K562 (cell line): ENCODE measurements at regions not wholly inside any gene's neighbourhood (a gene's known extent, or its start where the extent isn't known, plus 50 kb on each side); places are given as distances from the start of the nearest gene placed in this dataset.

Experiments used
- ATAC-seq: fragments of 200-7000 bp; cut with Tn5 transposase; 3 replicates; pipeline ENCODE4 v1.9.1; 2020; ENCODE audit warnings: moderate library complexity
- BruUV-seq: library from RNA; stranded (reverse); fragments of 400-500 nt; replicated peaks from 2 replicates; lab custom pipeline; 2021; lab: Mats Ljungman, UMichigan
- CTCF ChIA-PET: fragments of 300-600 bp; formaldehyde crosslinking; extraction: SDS; loops from one replicate; lab custom pipeline; 2021; ENCODE audit warnings: low intra/inter-chr PET ratio; lab: Yijun Ruan, JAX
- POLR2A ChIA-PET: fragments of 300-600, 350-650 bp; sonication (Branson Sonifier 250); formaldehyde crosslinking; extraction: SDS; loops from one replicate; lab custom pipeline; 2021; ENCODE audit warnings: antibody characterized with exemption, inconsistent platforms; lab: Yijun Ruan, JAX
- DNase-seq, 4 experiments: peaks; one replicate each; pipeline versions ENCODE4 v3.0.0 to v3.0.0-alpha.2; 2011 to 2018; ENCODE audit warnings: low spot score in 3 of 4, mixed read lengths in 3 of 4; ENCODE audit errors: extremely low read depth in 1 of 4
- FAIRE-seq: peaks from 2 replicates; lab custom pipeline; 2011; peaks lifted over from hg19 to GRCh38; lab: Jason Lieb, UNC
- H2AFZ ChIP-seq: 2 replicates; pipeline ENCODE4 v1.6.0; 2011; ENCODE audit warnings: low read depth, low read length, control low read depth, inconsistent platforms
- H3K27ac ChIP-seq: fragments of 200-600 bp; 3 replicates; pipeline ENCODE4 v1.8.0; 2011; ENCODE audit warnings: low read depth, mild to moderate bottlenecking, control low read depth, inconsistent platforms, low read length, moderate library complexity, mixed read lengths; ENCODE audit errors: extremely low read depth
- H3K27me3 ChIP-seq, 2 experiments: fragments of 300-600 bp in 1 of 2; 2 replicates in 1 of 2; 3 replicates in 1 of 2; pipeline versions ENCODE4 v1.6.0 to v1.8.0; 2011; ENCODE audit warnings: inconsistent platforms in 2 of 2, low read length in 2 of 2, mild to moderate bottlenecking in 1 of 2, mixed read lengths in 1 of 2, moderate library complexity in 1 of 2; ENCODE audit not compliant: control insufficient read depth in 2 of 2, insufficient read depth in 2 of 2
- H3K36me3 ChIP-seq: fragments of 300-600 bp; 3 replicates; pipeline ENCODE4 v1.8.0; 2011; ENCODE audit warnings: mild to moderate bottlenecking, low read length, inconsistent platforms; ENCODE audit not compliant: control insufficient read depth, insufficient read depth
- H3K4me1 ChIP-seq, 2 experiments: fragments of 200-600 bp in 1 of 2; replicated peaks in 1 of 2; 2 replicates in 1 of 2; 3 replicates in 1 of 2; pipeline versions ENCODE4 v1.5.1 to v1.8.0; 2011; ENCODE audit warnings: inconsistent platforms in 2 of 2, low read length in 2 of 2, mild to moderate bottlenecking in 1 of 2, mixed read lengths in 1 of 2, moderate library complexity in 1 of 2; ENCODE audit not compliant: control insufficient read depth in 2 of 2, insufficient read depth in 2 of 2
- H3K4me2 ChIP-seq: 2 replicates; pipeline ENCODE4 v1.6.1; 2011; ENCODE audit warnings: low read length, control low read depth, inconsistent platforms, mixed read lengths; ENCODE audit not compliant: insufficient read depth
- H3K4me3 ChIP-seq: fragments of 200-600 bp; sonication (generic), shearing (Covaris generic); 2 replicates; pipeline ENCODE4 v1.5.1; 2016; ENCODE audit warnings: control low read depth, inconsistent platforms
- H3K79me2 ChIP-seq: fragments of 200-600 bp; 3 replicates; pipeline ENCODE4 v1.8.0; 2011; ENCODE audit warnings: low read length, inconsistent platforms; ENCODE audit not compliant: control insufficient read depth, insufficient read depth
- H3K9ac ChIP-seq, 2 experiments: 2 replicates each; pipeline versions ENCODE4 v1.6.0 to v1.6.1; 2011; ENCODE audit warnings: low read depth in 2 of 2, low read length in 2 of 2, control low read depth in 1 of 2, inconsistent platforms in 1 of 2, mild to moderate bottlenecking in 1 of 2, mixed read lengths in 1 of 2; ENCODE audit not compliant: insufficient read depth in 1 of 2
- H3K9me1 ChIP-seq: one replicate; pipeline ENCODE4 v1.6.0; 2011; ENCODE audit warnings: inconsistent platforms, mild to moderate bottlenecking, low read length, moderate library complexity; ENCODE audit not compliant: control insufficient read depth, insufficient read depth
- H3K9me3 ChIP-seq: replicated peaks from 2 replicates; pipeline ENCODE4 v1.5.1; 2011; ENCODE audit warnings: low read depth, low read length, inconsistent platforms; ENCODE audit not compliant: control insufficient read depth, insufficient read depth
- H4K20me1 ChIP-seq: replicated peaks from 2 replicates; pipeline ENCODE4 v1.6.1; 2011; ENCODE audit warnings: low read length, inconsistent platforms, mixed read lengths; ENCODE audit not compliant: control insufficient read depth, insufficient read depth
- AFF1 ChIP-seq, 2 experiments: fragments of 450-650 bp; IDR thresholded peaks; 2 replicates each; pipeline ENCODE4 v1.6.1; 2018; ENCODE audit warnings: mild to moderate bottlenecking in 2 of 2, low read depth in 1 of 2; ENCODE audit not compliant: partially characterized antibody in 2 of 2
- ATF6 ChIP-seq: sonication (generic); formaldehyde crosslinking; IDR thresholded peaks from 2 replicates; pipeline ENCODE4 v1.4.0; 2020; ENCODE audit warnings: mild to moderate bottlenecking, missing genetic modification reagents
- CBX3 ChIP-seq, 2 experiments: IDR thresholded peaks; 1 replicate in 1 of 2; 2 replicates in 1 of 2; pipeline ENCODE4 v1.6.1; 2012; ENCODE audit warnings: inconsistent platforms in 2 of 2, low read length in 2 of 2, borderline replicate concordance in 1 of 2, control low read depth in 1 of 2
- NRF1 ChIP-seq, 2 experiments: fragments of 450-650 bp; IDR thresholded peaks in 1 of 2; conservative IDR thresholded peaks in 1 of 2; 2 replicates each; pipeline ENCODE4 v1.6.1; 2014; ENCODE audit warnings: mild to moderate bottlenecking in 2 of 2
- SIX5 ChIP-seq, 2 experiments: IDR thresholded peaks; 2 replicates each; pipeline ENCODE4 v1.6.1; 2011; ENCODE audit warnings: low read length in 2 of 2, borderline replicate concordance in 1 of 2, low read depth in 1 of 2, mild to moderate bottlenecking in 1 of 2, moderate library complexity in 1 of 2; ENCODE audit not compliant: insufficient read depth in 1 of 2
- SREBF2 ChIP-seq: sonication (generic); formaldehyde crosslinking; IDR thresholded peaks from 2 replicates; pipeline ENCODE4 v1.4.0; 2020; ENCODE audit warnings: mild to moderate bottlenecking, missing genetic modification reagents
- TCF7 ChIP-seq: sonication (generic); IDR thresholded peaks from 2 replicates; pipeline ENCODE4 v1.6.1; 2016; ENCODE audit warnings: antibody characterized with exemption, borderline replicate concordance
- TFAP4 ChIP-seq: sonication (generic); formaldehyde crosslinking; IDR thresholded peaks from 2 replicates; pipeline ENCODE4 v1.8.0; 2022; ENCODE audit warnings: missing genetic modification reagents, mild to moderate bottlenecking, moderate library complexity, borderline replicate concordance
- ZFPM2 ChIP-seq: fragments of 250-450 bp; sonication (Bioruptor Pico); IDR thresholded peaks from 2 replicates; pipeline ENCODE4 v1.5.1; 2022; ENCODE audit warnings: mild to moderate bottlenecking
- ZNF41 ChIP-seq: fragments of 250-450 bp; sonication (Bioruptor Pico); conservative IDR thresholded peaks from 2 replicates; pipeline ENCODE4 v1.4.0; 2020; ENCODE audit warnings: mild to moderate bottlenecking
- ZNF592 ChIP-seq: fragments of 450-650 bp; IDR thresholded peaks from 2 replicates; pipeline ENCODE4 v1.6.1; 2017; ENCODE audit warnings: antibody characterized with exemption, mild to moderate bottlenecking
- WGBS: fragments of 100-300 bp; shearing (Covaris generic); methylation state at CpG from one replicate; pipeline ENCODE4 v1.1.6; 2016; ENCODE audit warnings: low coverage, mixed read lengths; ENCODE audit not compliant: insufficient coverage; ENCODE audit errors: missing lambda C conversion rate; 5-methylcytosine and 5-hydroxymethylcytosine counted together
- in situ Hi-C: fragments of 300-500 bp; cut with MboI; formaldehyde crosslinking; loops from 4 replicates; pipeline ENCODE4 v1.15.0; 2018; ENCODE audit warnings: inconsistent platforms, mixed read lengths
- intact Hi-C: fragments of 100-400 bp; cut with micrococcal nuclease; formaldehyde crosslinking; loops from 2 replicates; pipeline ENCODE4 v1.14.2; 2022

GRCh38 chr1:60583696-60584095 lies 498.7 kb upstream of the NFIA start:
- CTCF ChIA-PET: no interaction called here
- DNase-seq: peak in 1 of 4 experiments; percentile 11
- Histone ChIP-seq H3K27me3 (no peaks in the 10 kb centered on the region), H2AFZ (no peak overlapping the region), H3K27ac (no peak overlapping the region), H3K79me2 (no peaks in the 10 kb centered on the region), H3K9me3 (0 out of 2 replicates have a peak, but pooled peaks cover 2% of the 10 kb centered on the region), H3K4me3 (no peak overlapping the region), H4K20me1 (no peaks in the 10 kb centered on the region), H3K9ac (no peak overlapping the region), H3K9me1 (no peaks in the 10 kb centered on the region), H3K36me3 (no peaks in the 10 kb centered on the region), H3K4me1 (no peaks in the 10 kb centered on the region), H3K4me2 (no peak overlapping the region)
- in situ Hi-C loops (no loop called here), intact Hi-C loops (no loop called here)
- no peak for ATAC-seq
- WGBS: 34% methylated on average over 3 of the region's 3 CpGs
- no TSS peak for BruUV-seq
- POLR2A ChIA-PET: no interaction called here
- FAIRE-seq: no peak
- no peak for TF ChIP-seq SREBF2
- TF ChIP-seq AFF1 (IDR thresholded peaks at IDR 0.05; ENCODE audit: low read depth in 1 of 2, partially characterized antibody in 2 of 2): no peak
- no peak for TF ChIP-seq ZFPM2
- TF ChIP-seq CBX3 (IDR thresholded peaks at IDR 0.05; ENCODE audit: borderline replicate concordance in 1 of 2, low read length in 2 of 2): peak in 1 of 2 experiments; percentile 90; a peak in 2 of 3 replicates
- no peak for TF ChIP-seq ZNF41 (CRISPR knock-in tag)
- TF ChIP-seq TCF7: no peak
- TF ChIP-seq ATF6 (CRISPR knock-in tag): no peak
- TF ChIP-seq ZNF592: no peak
- TF ChIP-seq SIX5 (IDR thresholded peaks at IDR 0.05; ENCODE audit: borderline replicate concordance in 1 of 2, insufficient read depth in 1 of 2, low read depth in 1 of 2, low read length in 2 of 2): no peak
- no peak for TF ChIP-seq NRF1 (conservative IDR thresholded peaks at IDR 0.05 in 1 of 2, IDR thresholded peaks at IDR 0.05 in 1 of 2)
- no peak for TF ChIP-seq TFAP4 (CRISPR knock-in tag)
